Epithelial cell of esophagus (primary cell): ENCODE measurements at regions not wholly inside any gene's neighbourhood (a gene's known extent, or its start where the extent isn't known, plus 50 kb on each side); places are given as distances from the start of the nearest gene placed in this dataset.

Experiments used
- DNase-seq: peaks from one replicate; pipeline ENCODE4 v3.0.0; 2010; ENCODE audit warnings: low read depth
- H3K4me3 ChIP-seq: 2 replicates; pipeline ENCODE4 v1.5.1; 2011; ENCODE audit warnings: mild to moderate bottlenecking, low read length, control low read depth
- CTCF ChIP-seq: IDR thresholded peaks from 2 replicates; pipeline ENCODE4 v1.5.1; 2011; ENCODE audit warnings: low read depth, mild to moderate bottlenecking, low read length, control low read depth, inconsistent platforms; ENCODE audit not compliant: insufficient read depth; ENCODE audit errors: missing control alignments

GRCh38 chr7:42832667-42833066, 79.2 kb downstream of the C7orf25 start:
- peak; percentile 30 for DNase-seq
- no peak overlapping the region for H3K4me3 ChIP-seq
- TF ChIP-seq CTCF, result no peak

GRCh38 chr7:42831718-42832522, 80.0 kb downstream of the C7orf25 start:
- peak; percentile 70 for DNase-seq
- H3K4me3 ChIP-seq, result no peak overlapping the region
- TF ChIP-seq CTCF, result peak; percentile 90

GRCh38 chr7:42831006-42831717, 80.7 kb downstream of the C7orf25 start:
- no peak overlapping the region for H3K4me3 ChIP-seq
- no peak for TF ChIP-seq CTCF
- DNase-seq, result no peak

GRCh38 chr7:42812779-42813178, 99.1 kb downstream of the C7orf25 start:
- TF ChIP-seq CTCF, result no peak
- DNase-seq, result no peak
- no peak overlapping the region for H3K4me3 ChIP-seq

GRCh38 chr7:42805601-42806000, 106.3 kb downstream of the C7orf25 start:
- no peak for TF ChIP-seq CTCF
- peak; percentile 30 for DNase-seq

GRCh38 chr7:42794673-42795072, 117.2 kb downstream of the C7orf25 start:
- TF ChIP-seq CTCF, result no peak
- H3K4me3 ChIP-seq, result no peak overlapping the region
- DNase-seq, result no peak

More at GRCh38 chr7:42805601-42806000, 106.3 kb downstream of the C7orf25 start:
- no peak overlapping the region for H3K4me3 ChIP-seq
